ENCODE measurements at regions not wholly inside any gene's neighbourhood (a gene's known extent, or its start where the extent isn't known, plus 50 kb on each side); places are given as distances from the start of the nearest gene placed in this dataset.

DNA sequence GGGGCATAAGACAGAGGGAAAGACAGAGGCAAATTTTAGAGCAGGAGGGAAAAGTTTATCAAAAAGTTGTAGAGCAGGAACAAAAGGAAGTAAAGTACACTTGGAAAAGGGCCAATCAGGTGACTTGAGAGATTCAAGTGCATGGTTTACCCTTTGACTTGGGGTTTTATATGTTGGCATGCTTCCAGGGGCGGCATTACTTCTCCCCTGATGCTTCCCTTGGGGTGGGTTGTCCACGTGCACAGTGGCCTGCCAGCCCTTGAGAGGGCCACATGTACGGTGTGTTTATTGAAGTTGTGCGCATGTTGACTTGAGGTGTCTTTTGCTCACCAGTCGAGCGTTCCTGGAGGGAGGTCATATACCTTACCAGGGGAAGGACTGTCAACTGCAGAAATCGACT is 259.5 kb upstream of the JARID2 start:
- no peak overlapping the region for H2BK5ac ChIP-seq (ENCODE audit: insufficient read length, low read length)
- no peak overlapping the region for H2AK5ac ChIP-seq (ENCODE audit: insufficient read length, low read length)
- H3K9ac ChIP-seq (ENCODE audit: extremely low read depth, insufficient read length, low read length), result no peak overlapping the region
- no peak overlapping the region for H4K5ac ChIP-seq (ENCODE audit: insufficient read length, low read depth, low read length)
- no peak overlapping the region for H3T11ph ChIP-seq (ENCODE audit: low read length)
- Mint-ChIP-seq H3K4me3 (no peak overlapping the region), H3K36me3 (ENCODE audit: insufficient read depth in 1 of 3, low read depth in 3 of 3) (peaks cover 0 to 4% (median 3%) of the 10 kb centered on the region in 3 experiments; a peak in 4 of 7 replicates), H3K4me1 (peaks cover 21% of the 10 kb centered on the region in 2 experiments), H3K9me3 (no peaks in the 10 kb centered on the region), H3K27ac (peak overlapping the region in 2 of 3 experiments; percentile 9 to 90; a peak in 3 of 7 replicates), H3K27me3 (ENCODE audit: low read depth) (no peaks in the 10 kb centered on the region)
- no peak overlapping the region for H2BK12ac ChIP-seq (ENCODE audit: insufficient read length, low read depth, low read length)
- no peak overlapping the region for H4K91ac ChIP-seq (ENCODE audit: insufficient read length, low read depth, low read length)
- no peaks in the 10 kb centered on the region for H3K23me2 ChIP-seq (ENCODE audit: insufficient read length, low read depth, low read length, poor library complexity, severe bottlenecking)
- H3K23ac ChIP-seq (ENCODE audit: insufficient read length, low read depth, low read length), result no peak overlapping the region
- no peaks in the 10 kb centered on the region for H4K20me1 ChIP-seq (ENCODE audit: control insufficient read depth, insufficient read depth, insufficient read length)
- no peak overlapping the region for H3K27ac ChIP-seq (ENCODE audit: insufficient read length, low read depth, low read length)
- no peak overlapping the region for H2AFZ ChIP-seq (ENCODE audit: low read length)
- no peaks in the 10 kb centered on the region for H3K9me3 ChIP-seq (ENCODE audit: control insufficient read depth, low read depth, low read length)
- no peak overlapping the region for H2BK15ac ChIP-seq (ENCODE audit: low read depth, low read length)
- no peaks in the 10 kb centered on the region for H3K79me2 ChIP-seq (ENCODE audit: insufficient read depth, low read length)
- H3K4me1 ChIP-seq (ENCODE audit: insufficient read depth, low read length), result peaks cover 3% of the 10 kb centered on the region; the same call in 1 of the 2 replicates
- no peaks in the 10 kb centered on the region for H3K79me1 ChIP-seq (ENCODE audit: insufficient read depth, low read depth, low read length, poor library complexity, severe bottlenecking)
- no peak overlapping the region for H3K56ac ChIP-seq (ENCODE audit: insufficient read length, low read depth, low read length)
- H3K18ac ChIP-seq (ENCODE audit: insufficient read length, low read depth, low read length), result no peak overlapping the region
- TF ChIP-seq, protein P1, sequence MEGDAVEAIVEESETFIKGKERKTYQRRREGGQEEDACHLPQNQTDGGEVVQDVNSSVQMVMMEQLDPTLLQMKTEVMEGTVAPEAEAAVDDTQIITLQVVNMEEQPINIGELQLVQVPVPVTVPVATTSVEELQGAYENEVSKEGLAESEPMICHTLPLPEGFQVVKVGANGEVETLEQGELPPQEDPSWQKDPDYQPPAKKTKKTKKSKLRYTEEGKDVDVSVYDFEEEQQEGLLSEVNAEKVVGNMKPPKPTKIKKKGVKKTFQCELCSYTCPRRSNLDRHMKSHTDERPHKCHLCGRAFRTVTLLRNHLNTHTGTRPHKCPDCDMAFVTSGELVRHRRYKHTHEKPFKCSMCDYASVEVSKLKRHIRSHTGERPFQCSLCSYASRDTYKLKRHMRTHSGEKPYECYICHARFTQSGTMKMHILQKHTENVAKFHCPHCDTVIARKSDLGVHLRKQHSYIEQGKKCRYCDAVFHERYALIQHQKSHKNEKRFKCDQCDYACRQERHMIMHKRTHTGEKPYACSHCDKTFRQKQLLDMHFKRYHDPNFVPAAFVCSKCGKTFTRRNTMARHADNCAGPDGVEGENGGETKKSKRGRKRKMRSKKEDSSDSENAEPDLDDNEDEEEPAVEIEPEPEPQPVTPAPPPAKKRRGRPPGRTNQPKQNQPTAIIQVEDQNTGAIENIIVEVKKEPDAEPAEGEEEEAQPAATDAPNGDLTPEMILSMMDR (conservative IDR thresholded peaks at IDR 0.05), result no peak
- no peak for DNase-seq
- no peaks in the 10 kb centered on the region for H3K27me3 ChIP-seq (ENCODE audit: insufficient read depth, low read length)
- no peak overlapping the region for H2BK20ac ChIP-seq (ENCODE audit: low read depth, low read length, poor library complexity, severe bottlenecking)
- WGBS (ENCODE audit: extremely low coverage, insufficient read length, low lambda C conversion rate), result no CpG with 5 or more reads among the region's 7 CpGs
- H2BK120ac ChIP-seq (ENCODE audit: low read depth, low read length, poor library complexity, severe bottlenecking), result no peak overlapping the region
- no peak overlapping the region for H3K4me2 ChIP-seq (ENCODE audit: insufficient read depth, insufficient read length, low read length)
- no peak overlapping the region for H3K14ac ChIP-seq (ENCODE audit: insufficient read depth, low read length)
- no peak overlapping the region for H4K8ac ChIP-seq (replicated peaks; ENCODE audit: insufficient read length, low read depth, low read length)
- H3K4ac ChIP-seq (ENCODE audit: low read depth, low read length), result no peak overlapping the region
